ELF-1 (cell line): ENCODE measurements at regions not wholly inside any gene's neighbourhood (a gene's known extent, or its start where the extent isn't known, plus 50 kb on each side); places are given as distances from the start of the nearest gene placed in this dataset.
"Not testable (repeated sequence)": the region's sequence is repeated elsewhere in the genome, so short reads cannot be mapped to it uniquely, and the experiment has no call there.

Experiments
- DNase-seq: peaks from one replicate; pipeline ENCODE4 v3.0.0-alpha.2; 2016; ENCODE audit warnings: low read depth, low spot score

DNA sequence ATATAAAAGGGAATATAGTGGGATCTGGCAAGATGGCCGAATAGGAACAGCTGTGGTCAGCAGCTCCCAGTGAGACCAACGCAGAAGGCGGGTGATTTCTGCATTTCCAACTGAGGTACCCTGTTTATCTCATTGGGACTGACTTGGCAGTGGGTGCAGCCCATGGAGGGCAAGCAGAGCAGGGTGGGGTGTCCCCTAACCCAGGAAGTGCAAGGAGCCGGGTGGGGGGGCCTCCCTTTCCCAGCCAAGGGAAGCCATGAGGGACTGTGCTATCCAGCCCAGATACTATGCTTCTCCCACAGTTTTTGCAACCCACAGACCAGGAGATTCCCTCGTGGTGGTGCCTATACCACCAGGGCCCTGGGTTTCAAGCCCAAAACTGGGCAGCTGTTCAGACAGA lies 342.4 kb downstream of the RPS29 start:
- not testable (repeated sequence) for DNase-seq

DNA sequence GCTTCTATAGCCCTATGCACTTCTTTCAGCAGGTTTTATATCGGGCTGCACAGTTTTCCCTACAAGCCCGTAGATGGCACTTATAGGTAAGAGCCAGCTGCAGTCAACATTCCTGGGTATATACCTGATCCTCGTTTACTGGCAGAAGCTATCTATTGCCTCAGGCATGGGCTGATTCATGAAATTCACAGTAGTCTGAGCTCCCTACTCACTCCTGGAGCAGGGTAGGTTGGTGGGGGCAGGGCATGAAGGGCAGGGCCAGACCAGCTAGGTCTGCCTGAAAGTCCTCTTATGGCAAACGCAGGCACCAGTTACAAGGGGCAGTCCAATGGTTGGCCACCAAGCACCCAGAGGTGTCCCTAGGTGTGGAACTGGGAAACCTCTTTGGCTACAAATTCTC lies 345.8 kb downstream of the RPS29 start:
- DNase-seq: peak; percentile 6

DNA sequence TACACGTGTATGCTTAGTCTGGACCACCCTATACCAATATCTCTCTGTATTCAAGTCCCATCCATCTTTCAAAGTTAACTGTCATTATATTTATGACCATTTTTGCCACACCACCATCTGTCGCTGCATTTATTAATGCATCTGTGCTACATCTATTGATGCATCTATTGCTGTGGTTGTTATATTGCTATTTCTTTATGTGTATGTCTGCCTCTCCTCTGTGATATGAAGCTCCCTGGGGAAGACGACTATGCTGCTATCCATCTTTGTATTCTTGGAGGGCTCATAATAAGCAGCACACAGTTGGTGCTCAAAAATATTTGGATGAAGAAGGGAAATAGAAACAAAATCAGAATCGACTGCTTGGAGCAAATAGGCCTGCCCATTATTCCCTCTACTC lies 357.6 kb downstream of the RPS29 start:
- no peak for DNase-seq

GRCh38 chr14:49221316-49221715 lies 364.9 kb downstream of the RPS29 start:
- no peak for DNase-seq

- no peak for DNase-seq
These were observed 365.7 kb downstream of the RPS29 start for GRCh38 chr14:49220492-49220891.

GRCh38 chr14:49218436-49219092 lies 367.6 kb downstream of the RPS29 start:
- no peak for DNase-seq

DNA sequence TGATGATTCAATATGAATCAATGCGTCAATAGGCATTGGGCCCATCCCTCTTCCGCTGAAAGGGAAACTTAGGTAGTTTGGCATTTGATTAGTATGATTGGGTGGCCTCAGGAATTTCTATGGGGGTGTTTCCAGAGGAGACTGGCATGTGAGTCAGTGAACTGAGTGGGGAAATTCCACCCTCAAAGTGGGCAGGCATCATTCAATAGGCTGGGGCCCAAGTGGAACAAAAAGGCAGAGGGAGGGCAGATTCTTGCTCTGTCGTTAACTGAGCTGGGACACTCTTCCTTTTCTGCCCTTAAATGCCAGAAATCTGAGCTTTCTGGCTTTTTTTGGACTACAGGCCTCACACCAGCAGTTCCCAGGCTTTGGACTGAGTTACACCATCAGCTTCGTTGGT lies 373.5 kb downstream of the RPS29 start:
- no peak for DNase-seq

GRCh38 chr14:49209416-49209815 lies 376.8 kb downstream of the RPS29 start:
- no peak for DNase-seq

DNA sequence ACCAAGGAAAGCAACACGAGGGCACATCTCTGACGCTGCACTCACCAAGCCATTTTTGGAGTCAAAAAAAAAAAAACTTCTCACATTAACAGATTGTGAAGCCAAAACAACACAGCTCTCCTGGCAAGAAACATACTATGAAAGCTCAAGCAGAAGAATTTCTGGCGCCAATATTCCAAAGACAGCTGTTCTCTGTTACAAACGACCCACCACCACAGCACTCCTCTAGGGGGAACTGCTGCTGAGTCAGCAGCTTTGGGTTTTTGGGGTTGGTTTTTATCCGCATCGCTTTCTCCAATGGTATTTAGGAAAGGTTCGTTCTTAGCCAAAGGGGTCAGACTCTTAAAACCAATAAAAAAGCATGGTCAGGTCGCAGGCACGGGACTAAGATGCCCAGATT lies 379.4 kb downstream of the RPS29 start:
- no peak for DNase-seq

- DNase-seq: no peak
These were observed 382.5 kb downstream of the RPS29 start for GRCh38 chr14:49203676-49204075.

GRCh38 chr14:49199159-49199558 lies 387.0 kb downstream of the RPS29 start:
- DNase-seq: no peak

DNA sequence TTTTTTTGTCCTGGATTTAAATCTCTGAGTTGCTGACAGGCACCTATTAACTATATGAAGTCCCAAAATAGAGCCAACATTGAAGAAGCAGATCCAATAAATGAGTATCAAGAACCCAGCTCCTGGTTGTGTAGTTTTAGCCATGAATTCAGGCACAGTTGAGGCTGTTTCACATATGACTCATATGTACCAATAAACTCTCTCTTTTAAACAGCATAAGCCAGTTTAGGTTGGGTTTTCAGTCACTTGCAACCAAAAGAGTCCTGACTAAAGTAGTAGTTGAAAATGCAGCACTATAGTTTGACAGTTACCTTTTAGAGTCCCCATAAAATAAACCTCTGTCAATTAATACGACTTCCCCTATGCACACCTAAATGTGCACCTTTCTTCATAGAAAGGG lies 389.9 kb downstream of the RPS29 start:
- DNase-seq: no peak

DNA sequence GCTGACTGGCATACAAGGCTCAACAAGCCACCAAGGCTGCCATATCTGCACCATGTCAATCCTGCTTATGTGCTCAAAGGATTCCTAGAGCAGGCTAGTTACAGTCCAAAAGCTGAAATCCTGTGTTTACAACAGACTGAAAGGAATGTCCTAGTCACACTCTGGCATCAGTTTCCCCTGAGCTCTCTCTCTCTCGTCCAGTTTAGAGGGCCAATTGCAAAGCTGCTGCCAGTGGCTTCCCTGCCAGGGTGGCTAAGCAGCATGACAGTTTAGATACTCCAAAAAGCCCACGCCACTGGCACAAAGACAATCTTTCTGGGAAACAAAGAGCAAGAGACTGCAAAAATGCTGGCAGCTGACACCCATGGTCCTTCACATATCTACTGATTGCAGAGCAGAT lies 392.1 kb downstream of the RPS29 start:
- no peak for DNase-seq

DNA sequence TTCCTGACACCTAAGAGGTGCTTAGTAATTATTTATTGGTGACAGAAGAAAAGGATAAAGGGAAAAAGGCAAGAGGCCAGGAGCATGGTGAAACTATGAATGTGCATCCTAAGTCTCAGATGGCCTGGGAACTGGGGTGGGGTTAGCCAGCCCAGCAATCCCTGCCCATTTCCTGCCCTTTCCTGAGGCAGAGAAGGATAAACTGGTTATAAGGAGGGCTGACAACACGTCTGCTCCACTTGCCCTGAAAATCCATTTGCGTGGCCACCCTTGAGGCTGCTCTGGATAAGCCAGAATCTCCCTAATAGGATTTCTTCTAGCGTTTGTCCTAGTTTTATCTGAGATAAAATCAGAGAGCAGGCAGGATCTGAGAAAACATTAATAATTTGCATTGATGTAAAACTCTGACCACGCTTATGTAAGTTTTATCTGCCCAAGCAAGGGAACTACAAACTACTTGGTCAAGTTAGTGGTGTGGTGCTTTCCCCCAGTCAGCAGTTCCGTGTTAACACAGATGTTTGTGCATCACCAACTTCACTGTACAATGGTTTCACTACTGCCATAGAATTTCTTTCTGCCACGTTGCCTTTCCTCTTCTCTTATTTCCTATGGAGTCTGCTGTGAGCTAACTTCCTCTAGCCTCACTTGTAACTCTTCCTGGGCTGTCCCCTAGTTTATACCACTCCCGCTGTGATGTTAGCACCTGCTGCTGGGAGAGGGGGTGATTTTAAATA lies 392.7 kb downstream of the RPS29 start:
- DNase-seq: no peak

- DNase-seq: no peak
These were observed 394.8 kb downstream of the RPS29 start for GRCh38 chr14:49191380-49191779.

- DNase-seq: no peak
These were observed 396.8 kb downstream of the RPS29 start for GRCh38 chr14:49189375-49189774.

DNA sequence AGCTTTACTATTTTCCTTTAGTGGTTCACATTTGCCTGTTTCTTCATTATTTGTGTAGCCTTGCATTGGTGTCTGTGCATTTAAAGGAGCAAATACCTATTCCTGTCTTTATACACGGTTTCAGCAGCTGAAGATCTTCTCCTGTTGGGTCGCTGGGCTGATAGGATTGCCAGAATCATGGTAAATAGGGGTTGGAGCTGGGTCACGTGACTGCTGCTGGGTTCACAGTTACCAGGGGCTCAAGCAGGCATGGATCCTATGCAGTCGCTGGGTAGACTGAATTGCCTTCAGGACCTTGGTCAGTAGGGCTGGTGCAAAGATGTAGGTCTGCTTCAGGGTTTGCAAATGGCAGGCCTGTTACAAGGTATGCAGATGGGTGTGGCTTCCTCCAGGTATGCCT lies 398.4 kb downstream of the RPS29 start:
- DNase-seq: no peak

DNA sequence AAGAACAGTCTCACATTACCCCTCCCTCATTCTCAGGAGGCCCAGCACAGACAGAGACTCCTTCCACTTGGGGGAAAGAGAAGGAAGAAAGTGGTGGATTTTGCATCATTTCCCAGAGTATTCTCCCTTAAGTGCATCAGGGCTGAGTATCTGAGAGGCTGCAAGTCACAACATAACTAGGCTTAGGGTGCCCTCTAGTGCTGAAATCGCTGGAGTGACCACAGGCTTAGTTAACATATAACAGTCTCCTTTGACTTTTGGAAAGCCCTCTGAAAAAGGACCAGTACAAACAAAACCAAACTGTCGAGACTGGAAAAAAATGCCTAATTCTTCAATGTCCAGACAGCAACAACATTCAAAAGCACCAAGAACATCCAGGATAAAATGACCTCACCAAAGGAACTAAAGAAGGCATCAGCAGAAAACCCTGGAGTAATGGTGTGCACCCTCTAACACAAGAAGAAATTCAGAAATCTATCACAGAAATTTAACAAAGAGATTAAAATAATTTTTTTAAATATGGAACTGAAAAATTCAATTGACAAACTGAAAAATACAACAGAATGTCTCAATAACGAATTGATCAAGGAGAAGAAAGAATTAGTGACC lies 412.3 kb downstream of the RPS29 start:
- peak; percentile 78 for DNase-seq

DNA sequence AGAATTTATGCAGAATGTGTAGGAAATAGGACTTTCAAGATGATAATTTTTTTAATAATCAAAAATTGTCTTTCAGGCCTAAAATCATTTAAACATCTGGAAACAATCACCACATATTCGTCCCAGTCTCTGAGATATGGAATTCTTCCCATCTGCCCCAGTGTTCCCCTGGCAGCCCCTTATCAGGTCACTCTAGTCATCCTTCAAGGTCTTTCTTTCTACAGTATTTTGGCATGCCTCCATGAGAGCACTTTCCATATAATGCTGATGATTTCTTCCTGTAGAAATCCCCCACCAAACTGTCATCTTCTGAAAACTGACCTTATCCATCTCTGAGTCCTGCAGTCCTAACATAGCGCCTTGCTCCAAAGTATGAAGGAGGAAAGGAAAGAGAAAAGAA lies 422.1 kb downstream of the RPS29 start:
- DNase-seq: no peak

DNA sequence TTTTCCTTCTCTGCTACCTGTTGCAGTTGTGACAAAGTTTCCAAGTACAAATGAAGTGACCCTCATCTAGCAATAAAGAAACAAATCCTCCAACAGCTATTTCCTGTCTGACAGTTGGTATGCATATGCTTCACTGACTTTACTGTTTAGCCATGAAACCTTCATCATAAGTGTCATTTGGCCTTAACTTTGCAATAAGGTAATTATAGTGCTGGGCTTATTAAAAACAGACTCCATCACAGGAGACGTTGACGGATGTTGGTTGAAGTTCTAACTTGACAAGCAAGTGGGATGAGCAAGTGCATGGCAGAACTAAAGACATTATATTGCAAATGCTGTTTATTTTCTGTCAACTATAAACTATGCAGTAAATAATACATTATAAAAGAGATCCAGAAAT lies 425.2 kb downstream of the RPS29 start:
- DNase-seq: no peak

GRCh38 chr14:49159081-49159480 lies 427.1 kb downstream of the RPS29 start:
- DNase-seq: no peak

DNA sequence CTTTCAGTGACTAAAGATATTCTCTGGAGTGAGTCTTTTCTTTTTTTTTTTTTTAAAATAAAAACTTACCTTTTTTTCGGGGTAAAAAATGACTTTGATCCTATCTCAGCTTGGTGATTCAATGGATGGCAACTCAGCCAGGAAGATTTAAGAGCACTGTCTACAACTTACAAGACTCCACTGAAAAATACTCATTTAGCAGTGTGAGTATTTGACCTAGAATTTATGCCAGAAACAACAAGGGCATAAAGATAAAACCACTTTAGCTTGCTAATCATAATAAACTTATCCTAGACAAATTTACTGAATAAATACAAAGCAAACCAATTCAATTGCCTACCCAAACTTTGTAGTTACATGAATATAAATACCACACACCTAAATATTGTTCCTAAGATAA lies 446.6 kb downstream of the RPS29 start:
- no peak for DNase-seq

GRCh38 chr14:49134940-49135339 lies 451.2 kb downstream of the RPS29 start:
- DNase-seq: peak; percentile 2
